Left lung (tissue), 4 donors: ENCODE measurements at regions not wholly inside any gene's neighbourhood (a gene's known extent, or its start where the extent isn't known, plus 50 kb on each side); places are given as distances from the start of the nearest gene placed in this dataset.

Experiments
- ATAC-seq: fragments of 200-7000 bp; cut with Tn5 transposase; one replicate; pipeline ENCODE4 v1.9.1; 2020; ENCODE audit warnings: moderate library complexity
- DNase-seq, 4 donors: peaks; one replicate each; pipeline ENCODE4 v3.0.0-alpha.2; 2013 to 2020
- H3K27ac ChIP-seq, 2 donors: fragments of 200-600 bp; sonication (generic) in 1 of 2; one replicate each; pipeline versions ENCODE4 v1.5.0 to v1.8.0; 2020 to 2021
- H3K27me3 ChIP-seq, 2 donors: fragments of 200-600 bp; sonication (generic) in 1 of 2; one replicate each; pipeline versions ENCODE4 v1.5.0 to v1.8.0; 2020 to 2021
- H3K36me3 ChIP-seq, 2 donors: fragments of 200-600 bp; sonication (generic) in 1 of 2; one replicate each; pipeline versions ENCODE4 v1.5.0 to v1.8.0; 2020 to 2021
- H3K4me1 ChIP-seq, 2 donors: fragments of 200-600 bp; one replicate each; pipeline ENCODE4 v1.8.0; 2021
- H3K4me3 ChIP-seq, 2 donors: fragments of 200-600 bp; sonication (generic) in 1 of 2; one replicate each; pipeline versions ENCODE4 v1.5.0 to v1.8.0; 2020 to 2021; ENCODE audit warnings: mild to moderate bottlenecking in 1 of 2
- H3K9me3 ChIP-seq, 2 donors: fragments of 200-600 bp; sonication (generic) in 1 of 2; one replicate each; pipeline versions ENCODE4 v1.5.0 to v1.8.0; 2020 to 2021
- intact Hi-C, 2 donors: fragments of 100-400 bp; cut with DNase I; formaldehyde crosslinking; loops; one replicate each; pipeline versions ENCODE4 v1.11.2 to v1.14.2; 2022
- TF ChIP-seq, protein P1 (sequence below), 2 donors: fragments of 200-600 bp; sonication (generic) in 1 of 2; IDR thresholded peaks; one replicate each; pipeline versions ENCODE4 v1.5.0 to v1.8.0; 2021; ENCODE audit warnings: antibody characterized with exemption in 2 of 2
- donor health status: DM: no; HTN: yes; CAD: no.
- donor health status: DM: no; HTN: no; CAD: no.

GRCh38 chr13:81713201-81713600 is 1372.3 kb upstream of the SPRY2 start:
- H3K27ac ChIP-seq: no peak overlapping the region
- H3K4me1 ChIP-seq: no peaks in the 10 kb centered on the region
- DNase-seq (no peak), ATAC-seq (no peak)
- TF ChIP-seq, protein P1, sequence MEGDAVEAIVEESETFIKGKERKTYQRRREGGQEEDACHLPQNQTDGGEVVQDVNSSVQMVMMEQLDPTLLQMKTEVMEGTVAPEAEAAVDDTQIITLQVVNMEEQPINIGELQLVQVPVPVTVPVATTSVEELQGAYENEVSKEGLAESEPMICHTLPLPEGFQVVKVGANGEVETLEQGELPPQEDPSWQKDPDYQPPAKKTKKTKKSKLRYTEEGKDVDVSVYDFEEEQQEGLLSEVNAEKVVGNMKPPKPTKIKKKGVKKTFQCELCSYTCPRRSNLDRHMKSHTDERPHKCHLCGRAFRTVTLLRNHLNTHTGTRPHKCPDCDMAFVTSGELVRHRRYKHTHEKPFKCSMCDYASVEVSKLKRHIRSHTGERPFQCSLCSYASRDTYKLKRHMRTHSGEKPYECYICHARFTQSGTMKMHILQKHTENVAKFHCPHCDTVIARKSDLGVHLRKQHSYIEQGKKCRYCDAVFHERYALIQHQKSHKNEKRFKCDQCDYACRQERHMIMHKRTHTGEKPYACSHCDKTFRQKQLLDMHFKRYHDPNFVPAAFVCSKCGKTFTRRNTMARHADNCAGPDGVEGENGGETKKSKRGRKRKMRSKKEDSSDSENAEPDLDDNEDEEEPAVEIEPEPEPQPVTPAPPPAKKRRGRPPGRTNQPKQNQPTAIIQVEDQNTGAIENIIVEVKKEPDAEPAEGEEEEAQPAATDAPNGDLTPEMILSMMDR (IDR thresholded peaks at IDR 0.05): no peak
- no peaks in the 10 kb centered on the region for H3K27me3 ChIP-seq
- intact Hi-C loops: no loop called here
- no peaks in the 10 kb centered on the region for H3K36me3 ChIP-seq
- peaks cover 0 to 12% of the 10 kb centered on the region in 2 donors for H3K9me3 ChIP-seq
- H3K4me3 ChIP-seq: no peak overlapping the region

DNA sequence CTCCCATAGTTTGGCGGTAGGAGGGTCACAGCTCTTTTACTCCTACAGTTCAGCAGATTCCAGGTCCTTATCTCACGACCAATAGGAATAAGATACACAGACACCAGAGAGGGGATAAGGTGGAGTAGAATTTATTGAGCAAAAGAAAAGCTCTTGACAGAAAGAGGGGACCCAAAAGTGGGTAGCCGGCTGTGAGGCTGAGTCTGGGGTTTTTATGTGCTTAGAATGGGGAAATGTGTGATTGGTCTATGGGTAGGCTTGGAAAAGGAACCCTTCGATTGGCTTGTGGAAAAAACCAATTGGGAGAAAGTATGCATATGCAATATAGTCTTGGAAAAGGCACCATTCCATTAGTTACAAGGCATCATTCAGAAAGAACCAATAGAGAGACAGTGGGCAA is 1356.9 kb upstream of the SPRY2 start:
- Histone ChIP-seq H3K4me3 (no peak overlapping the region), H3K4me1 (no peaks in the 10 kb centered on the region), H3K9me3 (peaks cover 0 to 27% of the 10 kb centered on the region in 2 donors), H3K27me3 (no peaks in the 10 kb centered on the region), H3K36me3 (no peaks in the 10 kb centered on the region), H3K27ac (no peak overlapping the region)
- TF ChIP-seq, protein P1 (IDR thresholded peaks at IDR 0.05): no peak
- ATAC-seq (no peak), DNase-seq (no peak)
- intact Hi-C loops: no loop called here

- Histone ChIP-seq H3K27ac (no peak overlapping the region), H3K4me1 (no peaks in the 10 kb centered on the region), H3K9me3 (peaks cover 0 to 2% of the 10 kb centered on the region in 2 donors), H3K4me3 (no peak overlapping the region), H3K27me3 (no peaks in the 10 kb centered on the region), H3K36me3 (no peaks in the 10 kb centered on the region)
- intact Hi-C loops: no loop called here
- TF ChIP-seq, protein P1 (IDR thresholded peaks at IDR 0.05): no peak
- no peak for ATAC-seq
- DNase-seq: no peak
These were observed 1346.0 kb upstream of the SPRY2 start for GRCh38 chr13:81686877-81687276.

GRCh38 chr13:81683521-81683920 is 1342.6 kb upstream of the SPRY2 start:
- Histone ChIP-seq H3K4me3 (no peak overlapping the region), H3K4me1 (no peaks in the 10 kb centered on the region), H3K36me3 (no peaks in the 10 kb centered on the region), H3K27me3 (no peaks in the 10 kb centered on the region), H3K27ac (no peak overlapping the region), H3K9me3 (peaks cover 0 to 9% of the 10 kb centered on the region in 2 donors)
- no peak for DNase-seq
- TF ChIP-seq, protein P1 (IDR thresholded peaks at IDR 0.05): no peak
- ATAC-seq: no peak
- intact Hi-C loops: no loop called here

DNA sequence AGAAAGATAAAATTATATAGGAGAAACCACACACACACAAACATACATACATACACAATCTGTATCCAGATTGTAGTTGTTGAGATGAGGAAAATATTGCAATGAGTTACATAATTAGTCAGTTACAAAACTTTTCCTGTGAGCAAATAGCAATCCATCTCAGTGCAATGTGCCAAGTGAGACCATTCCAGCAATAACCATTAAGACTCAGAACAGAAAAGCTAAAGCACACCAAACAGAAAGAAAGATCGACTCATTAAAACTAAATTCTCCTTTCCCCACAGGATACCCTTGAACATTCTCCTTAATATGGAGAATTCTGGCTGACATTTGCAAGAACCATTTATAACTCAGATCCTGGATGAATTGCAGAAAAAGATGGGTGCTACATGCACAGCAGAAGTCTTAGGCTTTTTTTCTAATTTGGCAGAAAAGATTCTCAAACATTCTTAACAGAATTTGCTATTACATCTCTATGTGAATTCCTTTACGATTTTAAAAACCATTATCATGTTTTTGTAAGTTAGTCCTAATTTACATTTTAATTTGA is 1341.2 kb upstream of the SPRY2 start:
- ATAC-seq (no peak), DNase-seq (no peak)
- no peaks in the 10 kb centered on the region for H3K27me3 ChIP-seq
- no peak overlapping the region for H3K27ac ChIP-seq
- H3K4me1 ChIP-seq: no peaks in the 10 kb centered on the region
- no peak overlapping the region for H3K4me3 ChIP-seq
- TF ChIP-seq, protein P1 (IDR thresholded peaks at IDR 0.05): no peak
- intact Hi-C loops: no loop called here
- no peaks in the 10 kb centered on the region for H3K36me3 ChIP-seq
- H3K9me3 ChIP-seq: peaks cover 0 to 23% of the 10 kb centered on the region in 2 donors
